ENCODE measurements at regions not wholly inside any gene's neighbourhood (a gene's known extent, or its start where the extent isn't known, plus 50 kb on each side); places are given as distances from the start of the nearest gene placed in this dataset.

DNA sequence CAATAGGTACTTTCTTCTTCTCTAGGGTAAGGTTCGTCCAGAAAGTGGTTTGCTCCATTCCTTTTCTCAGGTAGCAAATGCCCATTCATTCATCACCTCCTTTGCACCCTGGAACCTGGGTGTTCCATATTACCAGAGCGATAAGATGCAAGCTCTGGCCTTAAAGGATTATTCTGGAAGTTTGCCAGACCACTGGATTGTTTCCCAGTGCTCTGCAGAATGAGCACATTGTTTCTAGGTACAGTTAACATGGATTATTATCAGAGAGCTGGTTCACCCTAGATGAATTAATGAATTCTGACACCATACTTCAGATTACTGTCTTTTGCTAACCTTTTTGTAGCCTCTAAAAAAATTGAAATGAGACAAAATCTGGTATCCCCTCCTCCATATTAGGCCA lies 170.9 kb upstream of the BMP4 start:
- Histone ChIP-seq H3K4me3 (ENCODE audit: low read depth in 1 of 2, low read length in 1 of 2) (no peak overlapping the region), H3K27ac (no peak overlapping the region), H3K9me3 (no peaks in the 10 kb centered on the region), H3K4me1 (ENCODE audit: control insufficient read depth in 1 of 2, insufficient read depth in 1 of 2, low read depth in 1 of 2, low read length in 1 of 2) (no peaks in the 10 kb centered on the region), H3K27me3 (no peaks in the 10 kb centered on the region), H3K36me3 (no peaks in the 10 kb centered on the region)
- TF ChIP-seq, protein P1, sequence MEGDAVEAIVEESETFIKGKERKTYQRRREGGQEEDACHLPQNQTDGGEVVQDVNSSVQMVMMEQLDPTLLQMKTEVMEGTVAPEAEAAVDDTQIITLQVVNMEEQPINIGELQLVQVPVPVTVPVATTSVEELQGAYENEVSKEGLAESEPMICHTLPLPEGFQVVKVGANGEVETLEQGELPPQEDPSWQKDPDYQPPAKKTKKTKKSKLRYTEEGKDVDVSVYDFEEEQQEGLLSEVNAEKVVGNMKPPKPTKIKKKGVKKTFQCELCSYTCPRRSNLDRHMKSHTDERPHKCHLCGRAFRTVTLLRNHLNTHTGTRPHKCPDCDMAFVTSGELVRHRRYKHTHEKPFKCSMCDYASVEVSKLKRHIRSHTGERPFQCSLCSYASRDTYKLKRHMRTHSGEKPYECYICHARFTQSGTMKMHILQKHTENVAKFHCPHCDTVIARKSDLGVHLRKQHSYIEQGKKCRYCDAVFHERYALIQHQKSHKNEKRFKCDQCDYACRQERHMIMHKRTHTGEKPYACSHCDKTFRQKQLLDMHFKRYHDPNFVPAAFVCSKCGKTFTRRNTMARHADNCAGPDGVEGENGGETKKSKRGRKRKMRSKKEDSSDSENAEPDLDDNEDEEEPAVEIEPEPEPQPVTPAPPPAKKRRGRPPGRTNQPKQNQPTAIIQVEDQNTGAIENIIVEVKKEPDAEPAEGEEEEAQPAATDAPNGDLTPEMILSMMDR (IDR thresholded peaks at IDR 0.05) = no peak

DNA sequence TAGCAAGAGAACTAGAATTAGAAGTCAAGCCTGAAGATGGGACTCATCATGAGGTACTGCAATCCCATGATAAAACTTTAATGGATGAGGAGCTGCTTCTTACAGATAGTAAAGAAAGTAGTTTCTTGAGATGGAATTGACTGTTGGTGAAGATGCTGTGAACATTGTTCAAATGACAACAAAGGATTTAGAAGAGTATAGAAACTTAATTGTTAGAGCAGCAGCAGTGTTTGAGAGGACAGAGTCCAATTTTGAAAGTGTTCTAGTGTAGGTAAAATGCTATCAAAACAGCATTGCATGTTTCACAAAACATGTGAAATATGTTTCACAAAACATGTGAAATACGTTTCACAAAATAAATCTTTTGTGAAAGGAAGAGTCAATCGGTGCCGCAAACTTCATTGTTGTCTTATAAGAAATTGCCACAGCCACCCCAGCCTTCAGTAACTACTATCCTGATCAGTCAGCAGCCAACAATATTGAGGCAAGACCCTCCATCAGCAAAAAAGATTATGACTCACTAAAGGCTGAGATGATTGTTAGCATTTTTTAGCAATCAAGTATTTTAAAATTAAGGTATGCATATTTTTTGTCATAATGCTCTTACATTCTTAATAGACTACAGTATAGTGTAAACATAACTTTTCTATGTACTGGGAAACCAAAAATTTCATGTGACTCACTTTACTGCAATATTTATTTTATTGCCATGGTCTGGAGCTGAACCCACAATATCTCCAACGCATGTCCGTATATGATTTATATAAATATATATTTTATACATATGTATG lies 173.4 kb upstream of the BMP4 start:
- H3K4me1 ChIP-seq (ENCODE audit: control insufficient read depth in 1 of 2, insufficient read depth in 1 of 2, low read depth in 1 of 2, low read length in 1 of 2) = no peaks in the 10 kb centered on the region
- H3K27me3 ChIP-seq = no peaks in the 10 kb centered on the region
- no peak overlapping the region for H3K27ac ChIP-seq
- no peaks in the 10 kb centered on the region for H3K9me3 ChIP-seq
- TF ChIP-seq, protein P1 (IDR thresholded peaks at IDR 0.05) = no peak
- no peak overlapping the region for H3K4me3 ChIP-seq (ENCODE audit: low read depth in 1 of 2, low read length in 1 of 2)
- no peaks in the 10 kb centered on the region for H3K36me3 ChIP-seq

DNA sequence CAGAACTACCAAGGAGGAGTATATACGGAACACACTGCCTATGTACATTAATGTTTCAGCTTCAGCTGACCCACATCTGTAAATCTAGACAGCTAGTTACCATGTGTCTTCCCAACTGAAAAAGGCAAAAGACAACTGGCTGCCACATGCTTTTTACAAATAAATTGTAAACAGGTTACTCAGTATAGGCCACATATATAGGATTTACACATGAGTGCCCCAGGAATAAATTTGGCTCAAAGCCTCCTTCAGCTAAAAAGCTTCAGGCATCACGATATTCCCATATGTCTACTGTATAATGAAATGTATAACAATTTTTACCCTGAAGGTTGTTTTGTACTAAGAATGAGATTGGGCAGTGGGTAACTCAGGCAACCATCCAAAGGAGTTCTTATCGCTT lies 175.9 kb upstream of the BMP4 start:
- no peaks in the 10 kb centered on the region for H3K36me3 ChIP-seq
- no peaks in the 10 kb centered on the region for H3K9me3 ChIP-seq
- H3K27me3 ChIP-seq = no peaks in the 10 kb centered on the region
- no peaks in the 10 kb centered on the region for H3K4me1 ChIP-seq (ENCODE audit: control insufficient read depth in 1 of 2, insufficient read depth in 1 of 2, low read depth in 1 of 2, low read length in 1 of 2)
- no peak overlapping the region for H3K27ac ChIP-seq
- TF ChIP-seq, protein P1 (IDR thresholded peaks at IDR 0.05) = no peak
- H3K4me3 ChIP-seq (ENCODE audit: low read depth in 1 of 2, low read length in 1 of 2) = no peak overlapping the region

DNA sequence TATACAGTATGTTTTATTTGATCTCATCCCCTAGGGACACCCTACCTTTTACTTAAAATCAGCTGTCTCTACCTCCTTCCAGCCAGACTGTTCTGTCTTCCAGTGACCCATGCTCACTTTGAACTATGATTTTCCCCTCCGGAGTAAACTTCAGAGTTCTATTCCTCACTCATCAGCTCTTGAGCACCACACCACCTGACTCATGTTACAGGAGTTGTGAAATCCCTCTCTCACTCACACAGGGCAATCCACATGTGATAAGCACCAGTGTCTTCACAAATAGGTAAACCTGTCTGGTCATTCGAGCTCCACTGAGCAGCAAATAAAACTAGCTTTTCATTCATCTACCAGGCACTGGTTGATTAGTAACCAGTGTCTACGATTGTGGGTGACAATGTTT lies 177.3 kb upstream of the BMP4 start:
- TF ChIP-seq, protein P1 (IDR thresholded peaks at IDR 0.05) = no peak
- H3K27ac ChIP-seq = no peak overlapping the region
- no peaks in the 10 kb centered on the region for H3K9me3 ChIP-seq
- no peak overlapping the region for H3K4me3 ChIP-seq (ENCODE audit: low read depth in 1 of 2, low read length in 1 of 2)
- no peaks in the 10 kb centered on the region for H3K36me3 ChIP-seq
- H3K4me1 ChIP-seq (ENCODE audit: control insufficient read depth in 1 of 2, insufficient read depth in 1 of 2, low read depth in 1 of 2, low read length in 1 of 2) = no peaks in the 10 kb centered on the region
- H3K27me3 ChIP-seq = no peaks in the 10 kb centered on the region

GRCh38 chr14:54135804-54136280 lies 179.2 kb upstream of the BMP4 start:
- H3K27ac ChIP-seq = no peak overlapping the region
- no peaks in the 10 kb centered on the region for H3K27me3 ChIP-seq
- TF ChIP-seq, protein P1 (IDR thresholded peaks at IDR 0.05) = no peak
- no peaks in the 10 kb centered on the region for H3K9me3 ChIP-seq
- no peak overlapping the region for H3K4me3 ChIP-seq (ENCODE audit: low read depth in 1 of 2, low read length in 1 of 2)
- no peaks in the 10 kb centered on the region for H3K4me1 ChIP-seq (ENCODE audit: control insufficient read depth in 1 of 2, insufficient read depth in 1 of 2, low read depth in 1 of 2, low read length in 1 of 2)
- H3K36me3 ChIP-seq = no peaks in the 10 kb centered on the region
